HS-5 (cell line): ENCODE measurements at regions not wholly inside any gene's neighbourhood (a gene's known extent, or its start where the extent isn't known, plus 50 kb on each side); places are given as distances from the start of the nearest gene placed in this dataset.
"Not testable (repeated sequence)": the region's sequence is repeated elsewhere in the genome, so short reads cannot be mapped to it uniquely, and the experiment has no call there.

Experiments
- DNase-seq: peaks from one replicate; pipeline ENCODE4 v3.0.0-alpha.2; 2012; ENCODE audit warnings: low read depth

GRCh38 chr16:48054881-48055601 lies 100.8 kb downstream of the ABCC12 start:
- DNase-seq = no peak

GRCh38 chr16:48053418-48053745 lies 102.4 kb downstream of the ABCC12 start:
- DNase-seq = no peak

GRCh38 chr16:48052731-48053417 lies 102.9 kb downstream of the ABCC12 start:
- DNase-seq = no peak

GRCh38 chr16:48050871-48051270 lies 104.9 kb downstream of the ABCC12 start:
- no peak for DNase-seq

GRCh38 chr16:48049847-48050246 lies 105.9 kb downstream of the ABCC12 start:
- DNase-seq = no peak

- no peak for DNase-seq
Observed at GRCh38 chr16:48047720-48048119, 108.1 kb downstream of the ABCC12 start.

- no peak for DNase-seq
Observed at GRCh38 chr16:48047241-48047640, 108.6 kb downstream of the ABCC12 start.

GRCh38 chr16:48044117-48044516 lies 111.7 kb downstream of the ABCC12 start:
- DNase-seq = no peak

- DNase-seq = no peak
Observed at GRCh38 chr16:48041981-48042421, 113.8 kb downstream of the ABCC12 start.

- no peak for DNase-seq
Observed at GRCh38 chr16:48035142-48035541, 120.7 kb downstream of the ABCC12 start.

GRCh38 chr16:48030926-48031325 lies 124.9 kb downstream of the ABCC12 start:
- no peak for DNase-seq

- no peak for DNase-seq
Observed at GRCh38 chr16:48029768-48030167, 126.0 kb downstream of the ABCC12 start.

- no peak for DNase-seq
Observed at GRCh38 chr16:48025359-48025758, 130.4 kb downstream of the ABCC12 start.

GRCh38 chr16:48024042-48024441 lies 131.8 kb downstream of the ABCC12 start:
- no peak for DNase-seq

- no peak for DNase-seq
Observed at GRCh38 chr16:48022496-48022895, 133.3 kb downstream of the ABCC12 start.

- DNase-seq = not testable (repeated sequence)
Observed at GRCh38 chr16:48020617-48021016, 135.2 kb downstream of the ABCC12 start.

- DNase-seq = no peak
Observed at GRCh38 chr16:48014349-48015135, 141.3 kb downstream of the ABCC12 start.

- no peak for DNase-seq
Observed at GRCh38 chr16:48013491-48013901, 142.3 kb downstream of the ABCC12 start.

- no peak for DNase-seq
Observed at GRCh38 chr16:48011878-48012658, 143.7 kb downstream of the ABCC12 start.

- DNase-seq = no peak
Observed at GRCh38 chr16:48011466-48011865, 144.3 kb downstream of the ABCC12 start.

GRCh38 chr16:48008011-48008525 lies 147.7 kb downstream of the ABCC12 start:
- DNase-seq = no peak

GRCh38 chr16:48004141-48004695 lies 151.6 kb downstream of the ABCC12 start:
- DNase-seq = no peak
